Mucosa of stomach (tissue), 1 donor: ENCODE measurements at regions not wholly inside any gene's neighbourhood (a gene's known extent, or its start where the extent isn't known, plus 50 kb on each side); places are given as distances from the start of the nearest gene placed in this dataset.

Experiments used
- H3K27me3 ChIP-seq: one replicate; pipeline ENCODE4 v1.7.0; 2013; ENCODE audit warnings: mild to moderate bottlenecking, low read length; ENCODE audit not compliant: control insufficient read depth, insufficient read depth
- H3K36me3 ChIP-seq: one replicate; pipeline ENCODE4 v1.7.0; 2013; ENCODE audit warnings: low read length; ENCODE audit not compliant: control insufficient read depth, insufficient read depth
- H3K4me1 ChIP-seq: one replicate; pipeline ENCODE4 v1.7.0; 2013; ENCODE audit warnings: mild to moderate bottlenecking, low read length; ENCODE audit not compliant: control insufficient read depth, insufficient read depth
- H3K4me3 ChIP-seq: one replicate; pipeline ENCODE4 v1.7.0; 2013; ENCODE audit warnings: low read length
- H3K9ac ChIP-seq: one replicate; pipeline ENCODE4 v1.7.0; 2013; ENCODE audit warnings: mild to moderate bottlenecking, low read length, moderate library complexity
- H3K9me3 ChIP-seq: one replicate; pipeline ENCODE4 v1.7.0; 2013; ENCODE audit warnings: mild to moderate bottlenecking, low read length, moderate library complexity; ENCODE audit not compliant: control insufficient read depth
- donor health status: Pancreatic carcinoma.

DNA sequence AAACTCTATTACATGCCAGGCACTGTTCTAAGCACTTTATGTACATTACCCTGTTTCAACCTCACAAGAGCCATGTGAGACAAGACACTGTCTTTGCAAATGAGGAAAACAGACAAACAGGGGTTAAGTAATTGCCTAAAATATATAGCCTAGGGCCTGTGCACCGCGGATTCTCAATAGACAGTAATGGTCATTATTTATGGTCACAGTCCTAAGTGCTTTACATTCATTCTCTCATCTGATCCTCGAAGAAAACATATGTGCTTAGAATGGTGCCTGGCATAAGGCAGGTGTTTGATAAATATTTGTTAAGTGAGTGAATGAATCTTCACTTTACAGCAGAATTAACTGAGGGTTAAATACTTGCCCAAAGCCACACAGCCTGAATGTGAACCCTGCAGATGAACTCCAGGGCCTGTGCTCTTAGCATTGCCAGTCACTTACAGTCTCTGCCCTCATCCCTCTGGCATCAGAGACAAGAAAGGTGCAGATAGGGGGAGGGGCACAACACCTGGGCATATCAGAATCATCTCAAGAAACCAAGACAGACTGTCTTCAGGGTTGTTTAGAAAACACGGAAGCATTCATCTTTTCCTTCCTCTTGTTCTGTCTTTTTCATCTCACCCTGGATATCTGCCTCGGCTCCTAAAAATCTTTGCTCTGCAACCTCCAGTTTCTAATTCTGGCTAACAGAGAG lies 92.8 kb upstream of the SASH1 start:
- H3K27me3 ChIP-seq, result no peaks in the 10 kb centered on the region
- H3K36me3 ChIP-seq, result no peaks in the 10 kb centered on the region
- no peaks in the 10 kb centered on the region for H3K9me3 ChIP-seq
- no peak overlapping the region for H3K9ac ChIP-seq
- no peaks in the 10 kb centered on the region for H3K4me1 ChIP-seq
- no peak overlapping the region for H3K4me3 ChIP-seq

DNA sequence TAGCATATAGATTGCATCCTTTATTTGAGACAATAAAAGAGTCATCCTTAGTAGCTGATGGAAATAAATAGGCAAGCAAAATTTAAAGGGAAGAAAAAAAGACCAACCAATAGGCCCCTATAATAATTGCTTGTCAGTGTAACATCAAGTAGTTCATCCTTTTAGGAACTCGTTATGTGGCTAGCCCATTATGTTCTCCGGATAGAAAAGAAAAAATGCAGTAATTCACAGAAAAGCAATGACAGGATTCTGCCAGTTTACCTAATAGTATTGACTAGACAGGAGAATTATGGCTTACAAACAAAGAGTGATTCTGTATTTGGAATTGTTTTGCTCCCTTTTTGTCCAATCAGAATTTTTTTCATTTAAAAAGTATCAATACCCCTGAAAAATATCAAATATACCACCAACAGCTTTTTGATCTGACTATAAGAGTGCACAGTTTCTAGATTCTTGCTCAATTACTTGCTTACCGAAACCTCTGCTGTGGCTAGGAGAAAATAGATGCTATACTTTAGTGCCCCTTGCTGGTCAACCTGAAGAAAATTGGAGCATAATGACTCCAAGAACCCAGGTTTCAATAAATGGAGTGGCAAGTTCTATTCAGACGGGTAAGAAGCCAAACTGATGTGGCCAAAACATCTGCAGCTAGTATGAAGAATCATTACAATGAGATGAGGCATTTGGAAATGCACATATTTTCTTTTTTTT lies 91.5 kb upstream of the SASH1 start:
- Histone ChIP-seq H3K9me3 (no peaks in the 10 kb centered on the region), H3K9ac (no peak overlapping the region), H3K4me3 (no peak overlapping the region)

DNA sequence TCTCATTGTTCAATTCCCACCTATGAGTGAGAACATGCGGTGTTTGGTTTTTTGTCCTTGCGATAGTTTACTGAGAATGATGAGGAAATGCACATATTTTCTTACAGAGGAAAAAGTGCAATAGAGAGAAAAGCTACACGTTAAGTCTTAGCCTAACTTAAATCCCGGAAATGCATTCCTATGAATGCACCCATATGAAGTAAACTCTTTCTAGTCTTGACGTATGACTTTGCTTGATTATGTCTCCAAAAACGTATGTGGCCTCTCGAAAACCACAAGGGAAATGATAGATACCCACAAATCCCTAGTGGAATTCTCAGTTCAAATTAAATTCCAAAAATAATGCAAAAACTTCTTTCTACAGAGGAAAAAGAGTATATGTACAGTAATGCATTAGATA lies 90.7 kb upstream of the SASH1 start:
- Histone ChIP-seq H3K9ac (no peak overlapping the region), H3K4me3 (no peak overlapping the region), H3K9me3 (no peaks in the 10 kb centered on the region), H3K36me3 (no peaks in the 10 kb centered on the region), H3K4me1 (no peaks in the 10 kb centered on the region), H3K27me3 (no peaks in the 10 kb centered on the region)

More for the DNA sequence above, 91.5 kb upstream of the SASH1 start:
- H3K4me1 ChIP-seq, result no peaks in the 10 kb centered on the region
- H3K36me3 ChIP-seq, result no peaks in the 10 kb centered on the region
- no peaks in the 10 kb centered on the region for H3K27me3 ChIP-seq

GRCh38 chr6:148257810-148258209 lies 84.8 kb upstream of the SASH1 start:
- Histone ChIP-seq H3K4me1 (no peaks in the 10 kb centered on the region), H3K9me3 (no peaks in the 10 kb centered on the region), H3K9ac (no peak overlapping the region), H3K4me3 (no peak overlapping the region), H3K27me3 (no peaks in the 10 kb centered on the region), H3K36me3 (no peaks in the 10 kb centered on the region)

GRCh38 chr6:148258868-148259267 lies 83.8 kb upstream of the SASH1 start:
- no peaks in the 10 kb centered on the region for H3K4me1 ChIP-seq
- H3K9ac ChIP-seq, result no peak overlapping the region
- no peaks in the 10 kb centered on the region for H3K9me3 ChIP-seq
- no peaks in the 10 kb centered on the region for H3K27me3 ChIP-seq
- H3K36me3 ChIP-seq, result no peaks in the 10 kb centered on the region
- no peak overlapping the region for H3K4me3 ChIP-seq

GRCh38 chr6:148261470-148261869 lies 81.2 kb upstream of the SASH1 start:
- Histone ChIP-seq H3K9me3 (no peaks in the 10 kb centered on the region), H3K9ac (no peak overlapping the region), H3K27me3 (no peaks in the 10 kb centered on the region), H3K4me3 (no peak overlapping the region), H3K36me3 (no peaks in the 10 kb centered on the region), H3K4me1 (no peaks in the 10 kb centered on the region)

DNA sequence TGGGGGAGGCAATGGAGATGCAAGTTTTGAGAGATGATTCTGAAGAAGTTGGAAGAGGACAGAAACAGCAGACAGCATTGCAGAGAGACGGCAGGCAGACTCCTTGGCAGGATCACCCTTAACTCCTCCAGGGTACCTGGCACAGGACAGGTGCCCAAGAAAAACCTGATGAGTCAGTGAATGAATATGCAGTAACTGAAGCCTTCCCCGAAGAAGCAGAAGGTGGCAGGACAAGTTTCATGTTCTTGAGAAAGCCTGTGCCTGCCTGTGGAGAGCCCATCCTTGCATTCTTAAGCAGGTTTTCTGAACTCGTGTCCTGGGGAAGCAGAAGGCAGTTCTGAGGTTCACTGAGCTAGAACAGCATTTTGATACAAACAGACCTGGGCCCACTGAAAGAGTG lies 79.6 kb upstream of the SASH1 start:
- H3K4me1 ChIP-seq, result no peaks in the 10 kb centered on the region
- no peak overlapping the region for H3K9ac ChIP-seq
- H3K36me3 ChIP-seq, result no peaks in the 10 kb centered on the region
- no peaks in the 10 kb centered on the region for H3K27me3 ChIP-seq
- H3K9me3 ChIP-seq, result no peaks in the 10 kb centered on the region
- H3K4me3 ChIP-seq, result no peak overlapping the region

GRCh38 chr6:148263961-148264360 lies 78.7 kb upstream of the SASH1 start:
- H3K9ac ChIP-seq, result no peak overlapping the region
- H3K36me3 ChIP-seq, result no peaks in the 10 kb centered on the region
- H3K27me3 ChIP-seq, result no peaks in the 10 kb centered on the region
- no peaks in the 10 kb centered on the region for H3K4me1 ChIP-seq
- no peak overlapping the region for H3K4me3 ChIP-seq
- no peaks in the 10 kb centered on the region for H3K9me3 ChIP-seq

- Histone ChIP-seq H3K9ac (no peak overlapping the region), H3K4me1 (no peaks in the 10 kb centered on the region), H3K36me3 (no peaks in the 10 kb centered on the region), H3K27me3 (no peaks in the 10 kb centered on the region), H3K4me3 (no peak overlapping the region), H3K9me3 (no peaks in the 10 kb centered on the region)
Observed at GRCh38 chr6:148265054-148265453, 77.6 kb upstream of the SASH1 start.

- Histone ChIP-seq H3K9ac (no peak overlapping the region), H3K4me3 (no peak overlapping the region), H3K36me3 (no peaks in the 10 kb centered on the region), H3K27me3 (no peaks in the 10 kb centered on the region), H3K4me1 (no peaks in the 10 kb centered on the region), H3K9me3 (no peaks in the 10 kb centered on the region)
Observed at GRCh38 chr6:148269386-148269785, 73.3 kb upstream of the SASH1 start.

- no peak overlapping the region for H3K9ac ChIP-seq
- H3K4me1 ChIP-seq, result no peaks in the 10 kb centered on the region
- H3K4me3 ChIP-seq, result no peak overlapping the region
- no peaks in the 10 kb centered on the region for H3K27me3 ChIP-seq
- H3K9me3 ChIP-seq, result no peaks in the 10 kb centered on the region
- H3K36me3 ChIP-seq, result no peaks in the 10 kb centered on the region
Observed at GRCh38 chr6:148271711-148272439, 70.8 kb upstream of the SASH1 start.

GRCh38 chr6:148272597-148272996 lies 70.0 kb upstream of the SASH1 start:
- H3K9ac ChIP-seq, result no peak overlapping the region
- H3K9me3 ChIP-seq, result no peaks in the 10 kb centered on the region
- H3K4me3 ChIP-seq, result no peak overlapping the region
- H3K4me1 ChIP-seq, result no peaks in the 10 kb centered on the region
- no peaks in the 10 kb centered on the region for H3K36me3 ChIP-seq
- H3K27me3 ChIP-seq, result no peaks in the 10 kb centered on the region
